ENCODE measurements at regions not wholly inside any gene's neighbourhood (a gene's known extent, or its start where the extent isn't known, plus 50 kb on each side); places are given as distances from the start of the nearest gene placed in this dataset.

GRCh38 chr18:22871809-22872525 is 61.2 kb upstream of the RBBP8 start:
- TF ChIP-seq CTCF (IDR thresholded peaks at IDR 0.05; ENCODE audit: insufficient read depth, low read length) (no peak), POLR2AphosphoS5 (IDR thresholded peaks at IDR 0.05; ENCODE audit: low read depth) (no peak), GABPA (IDR thresholded peaks at IDR 0.05; ENCODE audit: low read depth) (no peak), REST (IDR thresholded peaks at IDR 0.05; ENCODE audit: insufficient replicate concordance, low read depth) (no peak)

All from HL-60 (cell line).